Thyroid gland (tissue), 4 donors: ENCODE measurements at regions not wholly inside any gene's neighbourhood (a gene's known extent, or its start where the extent isn't known, plus 50 kb on each side); places are given as distances from the start of the nearest gene placed in this dataset.

ENCODE experiments used
- DNase-seq, 2 donors: peaks; one replicate each; pipeline ENCODE4 v3.0.0-alpha.2; 2019
- H3K27ac ChIP-seq, 3 donors: fragments of 200-600 bp; sonication (generic); 1 replicate in 2 of 3; 2 replicates in 1 of 3; pipeline ENCODE4 v1.5.1; 2016 to 2019; ENCODE audit warnings: mild to moderate bottlenecking in 1 of 3, moderate library complexity in 1 of 3
- H3K27me3 ChIP-seq: fragments of 200-600 bp; sonication (generic); one replicate; pipeline ENCODE4 v1.5.1; 2019
- H3K36me3 ChIP-seq, 2 donors: fragments of 200-600 bp; sonication (generic); one replicate each; pipeline ENCODE4 v1.5.1; 2016 to 2019
- H3K4me1 ChIP-seq, 2 donors: fragments of 200-600 bp; sonication (generic); one replicate each; pipeline ENCODE4 v1.5.1; 2017 to 2019
- H3K4me3 ChIP-seq, 3 donors: fragments of 200-600 bp; sonication (generic); replicated peaks in 1 of 3; 1 replicate in 2 of 3; 2 replicates in 1 of 3; pipeline ENCODE4 v1.5.1; 2016; ENCODE audit warnings: mild to moderate bottlenecking in 1 of 3
- H3K9me3 ChIP-seq: fragments of 200-600 bp; sonication (generic); one replicate; pipeline ENCODE4 v1.5.1; 2017
- POLR2A ChIP-seq, 2 donors: fragments of 450-650 bp; IDR thresholded peaks; one replicate each; pipeline ENCODE4 v1.6.1; 2017; ENCODE audit warnings: antibody characterized with exemption in 2 of 2, mild to moderate bottlenecking in 2 of 2, moderate library complexity in 1 of 2
- WGBS, 2 donors: methylation state at CpG; one replicate each; pipeline ENCODE4 v1.1.5; 2017; 5-methylcytosine and 5-hydroxymethylcytosine counted together
- intact Hi-C: fragments of 100-400 bp; cut with DNase I; formaldehyde crosslinking; loops from one replicate; pipeline ENCODE4 v1.15.1; 2023
- TF ChIP-seq, protein P1 (sequence below), 6 experiments: fragments of 200-600 bp in 3 of 6; fragments of 450-650 bp in 3 of 6; sonication (generic) in 3 of 6; IDR thresholded peaks; one replicate each; pipeline ENCODE4 v1.5.1; 2016 to 2019; ENCODE audit warnings: antibody characterized with exemption in 6 of 6, mild to moderate bottlenecking in 2 of 6, inconsistent platforms in 1 of 6, moderate library complexity in 1 of 6

DNA sequence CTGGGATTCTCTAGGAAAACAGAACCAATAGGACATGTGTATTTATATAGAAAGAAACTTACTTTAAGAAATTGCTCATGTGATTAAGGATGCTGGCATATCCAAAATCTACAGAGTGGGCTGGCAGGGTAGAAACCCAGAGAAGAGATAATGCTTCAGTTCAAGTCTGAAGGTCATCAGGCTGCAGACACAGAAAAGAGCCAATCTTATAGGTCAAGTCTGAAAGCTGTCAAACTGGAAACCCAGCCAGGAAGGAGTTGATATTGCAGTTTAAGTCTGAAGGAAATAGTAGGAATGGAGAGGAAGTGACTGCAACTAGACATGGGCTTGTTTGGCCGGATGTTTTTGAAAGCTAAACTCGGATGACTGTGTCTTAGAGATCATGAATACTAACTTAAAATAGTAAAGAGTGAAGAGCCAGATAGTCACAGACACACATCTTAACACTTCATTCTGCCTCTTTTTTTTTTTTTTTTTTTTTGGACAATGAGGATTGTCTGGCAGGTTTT, 125.3 kb upstream of the GPC6 start:
- no peaks in the 10 kb centered on the region for H3K9me3 ChIP-seq
- no peak overlapping the region for H3K27ac ChIP-seq
- no peak overlapping the region for H3K4me3 ChIP-seq
- intact Hi-C loops: no loop called here
- no peaks in the 10 kb centered on the region for H3K36me3 ChIP-seq
- no peaks in the 10 kb centered on the region for H3K27me3 ChIP-seq
- no peaks in the 10 kb centered on the region for H3K4me1 ChIP-seq
- WGBS, 2 donors: 61 to 74% methylated on average over 2 of the region's 2 CpGs
- DNase-seq: no peak
- TF ChIP-seq, protein P1, sequence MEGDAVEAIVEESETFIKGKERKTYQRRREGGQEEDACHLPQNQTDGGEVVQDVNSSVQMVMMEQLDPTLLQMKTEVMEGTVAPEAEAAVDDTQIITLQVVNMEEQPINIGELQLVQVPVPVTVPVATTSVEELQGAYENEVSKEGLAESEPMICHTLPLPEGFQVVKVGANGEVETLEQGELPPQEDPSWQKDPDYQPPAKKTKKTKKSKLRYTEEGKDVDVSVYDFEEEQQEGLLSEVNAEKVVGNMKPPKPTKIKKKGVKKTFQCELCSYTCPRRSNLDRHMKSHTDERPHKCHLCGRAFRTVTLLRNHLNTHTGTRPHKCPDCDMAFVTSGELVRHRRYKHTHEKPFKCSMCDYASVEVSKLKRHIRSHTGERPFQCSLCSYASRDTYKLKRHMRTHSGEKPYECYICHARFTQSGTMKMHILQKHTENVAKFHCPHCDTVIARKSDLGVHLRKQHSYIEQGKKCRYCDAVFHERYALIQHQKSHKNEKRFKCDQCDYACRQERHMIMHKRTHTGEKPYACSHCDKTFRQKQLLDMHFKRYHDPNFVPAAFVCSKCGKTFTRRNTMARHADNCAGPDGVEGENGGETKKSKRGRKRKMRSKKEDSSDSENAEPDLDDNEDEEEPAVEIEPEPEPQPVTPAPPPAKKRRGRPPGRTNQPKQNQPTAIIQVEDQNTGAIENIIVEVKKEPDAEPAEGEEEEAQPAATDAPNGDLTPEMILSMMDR (IDR thresholded peaks at IDR 0.05): no peak
- no peak for TF ChIP-seq POLR2A (IDR thresholded peaks at IDR 0.05)

DNA sequence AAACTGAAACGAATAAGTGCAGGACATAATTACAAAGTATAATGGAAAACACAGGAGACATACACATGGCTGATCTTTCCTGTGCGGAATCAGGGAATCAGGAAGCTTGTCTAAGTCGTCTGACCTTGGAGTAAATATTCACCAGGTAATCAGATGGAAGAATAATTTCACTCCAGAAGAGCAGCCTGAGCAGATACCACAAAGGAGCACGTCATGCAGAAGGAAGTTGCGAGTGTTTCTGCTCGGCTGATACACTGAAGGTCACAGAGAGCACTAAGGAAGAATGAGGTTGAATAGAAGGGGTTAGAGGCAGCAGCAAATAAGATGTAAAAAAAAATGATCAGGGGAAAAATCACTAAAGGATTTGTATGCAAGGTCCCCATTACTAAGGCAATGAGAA, 122.3 kb upstream of the GPC6 start:
- H3K4me1 ChIP-seq: no peaks in the 10 kb centered on the region
- DNase-seq: no peak
- no peak overlapping the region for H3K4me3 ChIP-seq
- intact Hi-C loops: no loop called here
- 78 to 79% methylated on average over 6 of the region's 6 CpGs for WGBS, 2 donors
- H3K27me3 ChIP-seq: no peaks in the 10 kb centered on the region
- H3K27ac ChIP-seq: no peak overlapping the region
- no peaks in the 10 kb centered on the region for H3K9me3 ChIP-seq
- H3K36me3 ChIP-seq: no peaks in the 10 kb centered on the region
- TF ChIP-seq POLR2A (IDR thresholded peaks at IDR 0.05): no peak
- TF ChIP-seq, protein P1 (IDR thresholded peaks at IDR 0.05): no peak

DNA sequence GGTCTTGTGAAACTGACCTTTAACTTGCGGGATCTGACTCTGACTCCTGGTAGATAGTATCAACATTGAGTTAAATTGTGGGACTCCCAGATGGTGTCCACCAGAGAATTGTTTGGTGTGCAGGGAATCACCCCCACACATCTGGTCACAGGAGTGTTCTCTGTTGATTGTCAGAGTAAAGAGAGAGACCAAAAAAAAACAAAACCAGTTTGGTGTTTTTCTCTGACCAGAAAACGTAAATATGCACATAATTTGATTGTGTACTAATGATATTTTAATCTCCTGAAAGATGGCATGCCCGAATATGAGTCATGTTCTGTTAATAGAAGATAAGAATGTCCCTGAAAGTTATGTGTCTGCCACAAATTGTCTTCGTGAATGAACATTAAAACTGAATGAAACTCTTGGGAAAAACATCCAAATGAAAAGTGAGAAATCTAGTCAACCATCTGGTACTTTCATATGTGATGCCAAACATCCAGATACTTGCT, 118.5 kb upstream of the GPC6 start:
- DNase-seq: no peak
- WGBS, 2 donors: 73 to 75% methylated on average over 4 of the region's 4 CpGs
- TF ChIP-seq, protein P1 (IDR thresholded peaks at IDR 0.05): no peak
- no peak for TF ChIP-seq POLR2A (IDR thresholded peaks at IDR 0.05)
- H3K9me3 ChIP-seq: no peaks in the 10 kb centered on the region
- H3K27ac ChIP-seq: no peak overlapping the region
- H3K4me1 ChIP-seq: no peaks in the 10 kb centered on the region
- H3K27me3 ChIP-seq: no peaks in the 10 kb centered on the region
- H3K36me3 ChIP-seq: no peaks in the 10 kb centered on the region
- no peak overlapping the region for H3K4me3 ChIP-seq
- intact Hi-C loops: no loop called here

DNA sequence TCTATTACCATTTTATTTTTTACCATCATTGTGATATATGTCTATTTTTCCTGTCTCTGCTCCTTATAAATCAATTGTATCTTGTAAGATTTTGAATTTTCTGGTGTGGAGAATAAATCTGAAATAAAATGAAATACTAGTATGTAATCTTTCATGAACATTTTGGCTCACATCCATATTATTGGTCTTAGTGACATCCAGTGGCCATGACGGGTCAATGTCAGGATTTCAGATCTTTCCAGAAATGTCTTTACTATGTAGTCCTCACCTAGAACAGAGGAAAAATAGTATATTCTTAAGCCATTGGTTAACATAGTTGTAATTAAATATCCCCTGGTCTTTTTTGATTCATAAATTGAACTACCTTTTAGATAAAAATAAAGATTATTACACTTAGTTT, 109.8 kb upstream of the GPC6 start:
- Histone ChIP-seq H3K27ac (no peak overlapping the region), H3K4me1 (no peaks in the 10 kb centered on the region), H3K27me3 (no peaks in the 10 kb centered on the region), H3K36me3 (no peaks in the 10 kb centered on the region), H3K4me3 (no peak overlapping the region), H3K9me3 (no peaks in the 10 kb centered on the region)
- 66 to 72% methylated on average over 1 of the region's 1 CpG for WGBS, 2 donors
- DNase-seq: no peak
- TF ChIP-seq POLR2A (IDR thresholded peaks at IDR 0.05): no peak
- TF ChIP-seq, protein P1 (IDR thresholded peaks at IDR 0.05): no peak
- intact Hi-C loops: no loop called here

DNA sequence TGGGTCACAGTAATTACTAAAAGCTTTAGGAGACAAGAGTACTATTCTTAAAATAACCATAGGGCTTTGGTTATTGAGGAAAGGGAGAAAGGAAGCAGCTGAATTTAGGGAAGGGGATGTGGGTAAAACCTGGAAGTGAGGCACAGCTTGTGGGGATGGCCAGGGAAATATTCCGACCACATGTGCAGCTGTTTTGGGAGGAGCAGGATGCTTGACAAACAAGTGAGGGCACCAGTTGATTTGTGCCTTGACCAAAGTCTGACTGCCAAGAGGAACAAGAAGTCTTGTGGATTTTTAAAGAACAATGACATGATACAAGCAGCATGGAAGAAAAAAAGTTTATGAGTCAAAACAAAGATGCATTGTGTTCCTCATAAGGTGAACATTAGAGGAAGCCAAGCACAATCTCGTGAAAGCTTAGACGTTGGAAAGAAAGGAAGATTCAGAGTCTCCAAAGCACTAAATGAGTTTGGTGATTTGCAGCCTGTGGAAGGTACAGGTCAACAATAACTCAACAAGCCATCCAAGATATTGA, 108.5 kb upstream of the GPC6 start:
- Histone ChIP-seq H3K4me3 (no peak overlapping the region), H3K27ac (no peak overlapping the region), H3K9me3 (no peaks in the 10 kb centered on the region), H3K36me3 (no peaks in the 10 kb centered on the region), H3K4me1 (no peaks in the 10 kb centered on the region), H3K27me3 (no peaks in the 10 kb centered on the region)
- TF ChIP-seq, protein P1 (IDR thresholded peaks at IDR 0.05): no peak
- TF ChIP-seq POLR2A (IDR thresholded peaks at IDR 0.05): no peak
- DNase-seq: no peak
- intact Hi-C loops: no loop called here
- 73% methylated on average over 3 of the region's 3 CpGs for WGBS, 2 donors
